ENCODE measurements at regions not wholly inside any gene's neighbourhood (a gene's known extent, or its start where the extent isn't known, plus 50 kb on each side); places are given as distances from the start of the nearest gene placed in this dataset.

DNA sequence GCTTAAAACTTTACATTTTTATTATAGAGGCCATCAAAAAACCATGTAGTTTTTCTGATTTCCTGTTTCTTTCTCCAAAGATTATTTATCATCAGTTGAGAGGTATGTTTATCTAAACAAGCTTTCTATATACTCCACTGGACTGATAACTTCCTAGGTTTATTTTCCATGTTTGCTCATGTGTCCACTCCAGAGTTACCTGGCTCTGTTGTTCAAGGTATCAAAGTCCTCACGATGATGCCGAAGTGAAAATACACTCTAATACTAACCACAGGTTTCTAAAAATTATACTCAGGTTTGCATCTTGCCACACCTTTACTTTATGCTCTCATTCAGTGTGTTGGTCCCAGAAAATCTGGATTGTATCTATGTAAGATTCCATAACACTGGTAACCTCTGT, 287.9 kb upstream of the GULP1 start:
- no TSS peak for BruUV-seq (replicated peaks)
- Histone ChIP-seq H3K9me3 (ENCODE audit: low read depth, low read length, poor library complexity, severe bottlenecking) (no peaks in the 10 kb centered on the region), H3K36me3 (ENCODE audit: insufficient read depth, low read length, poor library complexity, severe bottlenecking) (no peaks in the 10 kb centered on the region), H3K27ac (ENCODE audit: low read depth, low read length, poor library complexity, severe bottlenecking) (no peak overlapping the region), H3K27me3 (replicated peaks; ENCODE audit: insufficient read depth, low read depth, low read length, poor library complexity) (no peaks in the 10 kb centered on the region), H3K4me1 (ENCODE audit: insufficient read depth, low read length, poor library complexity, severe bottlenecking) (no peaks in the 10 kb centered on the region), H3K4me3 (ENCODE audit: low read depth, low read length, poor library complexity, severe bottlenecking) (no peak overlapping the region)
- CTCF ChIA-PET: no interaction called here
- TF ChIP-seq EZH2 (IDR thresholded peaks at IDR 0.05; ENCODE audit: borderline replicate concordance, low read depth, low read length, poor library complexity, severe bottlenecking) (no peak), CTCF (conservative IDR thresholded peaks at IDR 0.05; ENCODE audit: low read depth, low read length) (no peak)
- POLR2A ChIA-PET (ENCODE audit: low non-redundant PET): no interaction called here
- no peak for DNase-seq (ENCODE audit: low spot score)
- intact Hi-C loops (cut with micrococcal nuclease; ENCODE audit: unreplicated experiment): no loop called here

DNA sequence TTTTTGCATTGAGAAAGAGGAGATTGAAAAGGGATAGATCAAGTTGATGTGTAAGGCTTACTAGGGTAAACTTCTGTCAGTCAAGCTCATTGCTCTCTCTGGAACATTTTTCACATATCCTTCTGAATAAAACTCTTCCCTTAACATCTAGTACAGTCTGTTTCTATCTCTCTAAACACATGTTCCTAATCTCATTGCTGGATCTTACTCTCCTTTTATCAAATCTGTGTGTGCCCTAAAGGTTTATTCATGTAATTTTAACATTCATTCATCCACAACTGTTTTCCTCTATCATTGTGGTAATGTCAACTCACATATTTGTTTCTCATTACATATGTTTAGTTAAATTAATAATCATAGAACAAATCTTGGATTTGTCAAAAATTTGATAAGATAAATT, 277.9 kb upstream of the GULP1 start:
- intact Hi-C loops (cut with micrococcal nuclease; ENCODE audit: unreplicated experiment): no loop called here
- ChIA-PET POLR2A (ENCODE audit: low non-redundant PET) (no interaction called here), CTCF (no interaction called here)
- TF ChIP-seq EZH2 (IDR thresholded peaks at IDR 0.05; ENCODE audit: borderline replicate concordance, low read depth, low read length, poor library complexity, severe bottlenecking): no peak
- Histone ChIP-seq H3K4me3 (ENCODE audit: low read depth, low read length, poor library complexity, severe bottlenecking) (no peak overlapping the region), H3K27ac (ENCODE audit: low read depth, low read length, poor library complexity, severe bottlenecking) (no peak overlapping the region), H3K4me1 (ENCODE audit: insufficient read depth, low read length, poor library complexity, severe bottlenecking) (no peaks in the 10 kb centered on the region), H3K9me3 (ENCODE audit: low read depth, low read length, poor library complexity, severe bottlenecking) (no peaks in the 10 kb centered on the region), H3K27me3 (replicated peaks; ENCODE audit: insufficient read depth, low read depth, low read length, poor library complexity) (no peaks in the 10 kb centered on the region), H3K36me3 (ENCODE audit: insufficient read depth, low read length, poor library complexity, severe bottlenecking) (no peaks in the 10 kb centered on the region)
- BruUV-seq (replicated peaks): no TSS peak
- DNase-seq (ENCODE audit: low spot score): no peak

- H3K36me3 ChIP-seq (ENCODE audit: insufficient read depth, low read length, poor library complexity, severe bottlenecking): no peaks in the 10 kb centered on the region
- no peak overlapping the region for H3K4me3 ChIP-seq (ENCODE audit: low read depth, low read length, poor library complexity, severe bottlenecking)
- H3K27ac ChIP-seq (ENCODE audit: low read depth, low read length, poor library complexity, severe bottlenecking): no peak overlapping the region
- TF ChIP-seq CTCF (conservative IDR thresholded peaks at IDR 0.05; ENCODE audit: low read depth, low read length) (no peak), EZH2 (IDR thresholded peaks at IDR 0.05; ENCODE audit: borderline replicate concordance, low read depth, low read length, poor library complexity, severe bottlenecking) (no peak)
- POLR2A ChIA-PET (ENCODE audit: low non-redundant PET): no interaction called here
- no TSS peak for BruUV-seq (replicated peaks)
- no peaks in the 10 kb centered on the region for H3K4me1 ChIP-seq (ENCODE audit: insufficient read depth, low read length, poor library complexity, severe bottlenecking)
- CTCF ChIA-PET: no interaction called here
- no peak for DNase-seq (ENCODE audit: low spot score)
- no peaks in the 10 kb centered on the region for H3K9me3 ChIP-seq (ENCODE audit: low read depth, low read length, poor library complexity, severe bottlenecking)
- H3K27me3 ChIP-seq (replicated peaks; ENCODE audit: insufficient read depth, low read depth, low read length, poor library complexity): no peaks in the 10 kb centered on the region
- intact Hi-C loops (cut with micrococcal nuclease; ENCODE audit: unreplicated experiment): no loop called here
These were observed 274.8 kb upstream of the GULP1 start for GRCh38 chr2:188016917-188017316.

GRCh38 chr2:188022389-188022788, 269.3 kb upstream of the GULP1 start:
- DNase-seq (ENCODE audit: low spot score): peak; percentile 1
- Histone ChIP-seq H3K9me3 (ENCODE audit: low read depth, low read length, poor library complexity, severe bottlenecking) (no peaks in the 10 kb centered on the region), H3K4me1 (ENCODE audit: insufficient read depth, low read length, poor library complexity, severe bottlenecking) (peaks cover 3% of the 10 kb centered on the region), H3K36me3 (ENCODE audit: insufficient read depth, low read length, poor library complexity, severe bottlenecking) (no peaks in the 10 kb centered on the region), H3K4me3 (ENCODE audit: low read depth, low read length, poor library complexity, severe bottlenecking) (no peak overlapping the region), H3K27me3 (replicated peaks; ENCODE audit: insufficient read depth, low read depth, low read length, poor library complexity) (no peaks in the 10 kb centered on the region), H3K27ac (ENCODE audit: low read depth, low read length, poor library complexity, severe bottlenecking) (no peak overlapping the region)
- no TSS peak for BruUV-seq (replicated peaks)
- TF ChIP-seq CTCF (conservative IDR thresholded peaks at IDR 0.05; ENCODE audit: low read depth, low read length) (no peak), EZH2 (IDR thresholded peaks at IDR 0.05; ENCODE audit: borderline replicate concordance, low read depth, low read length, poor library complexity, severe bottlenecking) (no peak)
- intact Hi-C loops (cut with micrococcal nuclease; ENCODE audit: unreplicated experiment): no loop called here
- CTCF ChIA-PET: no interaction called here
- POLR2A ChIA-PET (ENCODE audit: low non-redundant PET): interaction anchor here (0.6 kb wide), 1 partner anchor 420 kb away, joined by 3 read pairs; no protein-coding TSS in a partner anchor

All from A673 (cell line).